ENCODE measurements at regions not wholly inside any gene's neighbourhood (a gene's known extent, or its start where the extent isn't known, plus 50 kb on each side); places are given as distances from the start of the nearest gene placed in this dataset.

GRCh38 chr13:21910546-21910945 is 239.7 kb downstream of the FGF9 start:
- no peak for ATAC-seq
- TF ChIP-seq CBX3 (IDR thresholded peaks at IDR 0.05; ENCODE audit: low read depth) = no peak
- no peak for TF ChIP-seq FOSL1 (IDR thresholded peaks at IDR 0.05; ENCODE audit: low read depth)
- TF ChIP-seq, protein P1, sequence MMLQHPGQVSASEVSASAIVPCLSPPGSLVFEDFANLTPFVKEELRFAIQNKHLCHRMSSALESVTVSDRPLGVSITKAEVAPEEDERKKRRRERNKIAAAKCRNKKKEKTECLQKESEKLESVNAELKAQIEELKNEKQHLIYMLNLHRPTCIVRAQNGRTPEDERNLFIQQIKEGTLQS (IDR thresholded peaks at IDR 0.05) = no peak
- TF ChIP-seq ZFX (IDR thresholded peaks at IDR 0.05) = no peak
- H3K4me2 ChIP-seq (ENCODE audit: low read length) = no peak overlapping the region
- H4K20me1 ChIP-seq (ENCODE audit: insufficient read depth) = no peaks in the 10 kb centered on the region
- H3K27ac ChIP-seq (ENCODE audit: low read depth, low read length) = no peak overlapping the region
- H2AFZ ChIP-seq (ENCODE audit: low read depth, low read length, poor library complexity, severe bottlenecking) = no peak overlapping the region
- H3K9ac ChIP-seq (ENCODE audit: low read length) = no peak overlapping the region
- no peaks in the 10 kb centered on the region for H3K79me2 ChIP-seq (ENCODE audit: insufficient read depth, low read length)
- RAD21 ChIA-PET (ENCODE audit: low non-redundant PET in 1 of 2, low total read pairs in 2 of 2, uncharacterized antibody in 2 of 2, unreplicated experiment in 2 of 2) = no interaction called here
- H3K9me3 ChIP-seq (ENCODE audit: control insufficient read depth in 1 of 2, insufficient read depth in 1 of 2, low read depth in 1 of 2, low read length in 2 of 2) = no peaks in the 10 kb centered on the region
- H3K4me1 ChIP-seq (ENCODE audit: control insufficient read depth in 1 of 2, insufficient read depth in 2 of 2, low read length in 2 of 2) = no peaks in the 10 kb centered on the region
- no peak for DNase-seq (ENCODE audit: low read depth, low spot score)
- POLR2A ChIA-PET = no interaction called here
- H3K36me3 ChIP-seq (ENCODE audit: control insufficient read depth in 1 of 2, insufficient read depth in 2 of 2, low read length in 2 of 2) = no peaks in the 10 kb centered on the region
- intact Hi-C loops (cut with micrococcal nuclease) = no loop called here
- H3K27me3 ChIP-seq (ENCODE audit: insufficient read depth, low read length) = no peaks in the 10 kb centered on the region
- BruUV-seq (replicated peaks) = no TSS peak
- no peak overlapping the region for H3K4me3 ChIP-seq (replicated peaks in 1 of 2; ENCODE audit: low read depth in 1 of 2, low read length in 2 of 2)
- no peaks in the 10 kb centered on the region for H3K9me2 ChIP-seq (ENCODE audit: insufficient read depth)
- CTCF ChIA-PET = no interaction called here

GRCh38 chr13:21911646-21912298 is 240.9 kb downstream of the FGF9 start:
- ATAC-seq = no peak
- ChIA-PET POLR2A (no interaction called here), RAD21 (ENCODE audit: low non-redundant PET in 1 of 2, low total read pairs in 2 of 2, uncharacterized antibody in 2 of 2, unreplicated experiment in 2 of 2) (no interaction called here), CTCF (interaction anchor here (2.7 kb wide), 1 partner anchor 273 kb away, joined by 9 read pairs; no protein-coding TSS in a partner anchor)
- TF ChIP-seq CTCF (IDR thresholded peaks at IDR 0.05 in 2 of 3, conservative IDR thresholded peaks at IDR 0.05 in 1 of 3; ENCODE audit: borderline replicate concordance in 1 of 3, insufficient read depth in 1 of 3, low read depth in 2 of 3, low read length in 2 of 3) (no peak), POLR2A (IDR thresholded peaks at IDR 0.05; ENCODE audit: borderline replicate concordance, extremely low read depth, insufficient read depth, insufficient read length) (no peak), SRF (IDR thresholded peaks at IDR 0.05; ENCODE audit: low read depth) (no peak), ZFX (IDR thresholded peaks at IDR 0.05) (no peak), TCF7L2 (IDR thresholded peaks at IDR 0.05; ENCODE audit: borderline replicate concordance, extremely low read depth, insufficient read depth, insufficient read length) (no peak), ZNF274 (IDR thresholded peaks at IDR 0.05; ENCODE audit: low read depth, low read length) (no peak), YY1 (IDR thresholded peaks at IDR 0.05; ENCODE audit: extremely low read depth, insufficient replicate concordance, low read depth, low read length) (no peak)
- Histone ChIP-seq H3K4me2 (ENCODE audit: low read length) (no peak overlapping the region), H3K9me3 (ENCODE audit: control insufficient read depth in 1 of 2, insufficient read depth in 1 of 2, low read depth in 1 of 2, low read length in 2 of 2) (no peaks in the 10 kb centered on the region), H3K4me1 (ENCODE audit: control insufficient read depth in 1 of 2, insufficient read depth in 2 of 2, low read length in 2 of 2) (no peaks in the 10 kb centered on the region), H3K36me3 (ENCODE audit: control insufficient read depth in 1 of 2, insufficient read depth in 2 of 2, low read length in 2 of 2) (no peaks in the 10 kb centered on the region), H3K27me3 (ENCODE audit: insufficient read depth, low read length) (no peaks in the 10 kb centered on the region), H3K9ac (ENCODE audit: low read length) (no peak overlapping the region), H3K4me3 (replicated peaks in 1 of 2; ENCODE audit: low read depth in 1 of 2, low read length in 2 of 2) (no peak overlapping the region), H3K27ac (ENCODE audit: low read depth, low read length) (no peak overlapping the region), H3K79me2 (ENCODE audit: insufficient read depth, low read length) (no peaks in the 10 kb centered on the region), H3K9me2 (ENCODE audit: insufficient read depth) (no peaks in the 10 kb centered on the region), H2AFZ (ENCODE audit: low read depth, low read length, poor library complexity, severe bottlenecking) (no peak overlapping the region), H4K20me1 (ENCODE audit: insufficient read depth) (no peaks in the 10 kb centered on the region)
- DNase-seq (ENCODE audit: low read depth, low spot score) = no peak
- BruUV-seq (replicated peaks) = no TSS peak
- intact Hi-C loops (cut with micrococcal nuclease) = no loop called here

All from HCT116 (cell line).